DND-41 (cell line): ENCODE measurements at regions not wholly inside any gene's neighbourhood (a gene's known extent, or its start where the extent isn't known, plus 50 kb on each side); places are given as distances from the start of the nearest gene placed in this dataset.

ENCODE experiments used
- EZH2 ChIP-seq: IDR thresholded peaks from 3 replicates; pipeline ENCODE4 v1.6.1; 2012; ENCODE audit warnings: borderline replicate concordance, low read depth, mild to moderate bottlenecking, moderate library complexity, low read length, inconsistent platforms; ENCODE audit not compliant: severe bottlenecking
- TF ChIP-seq, protein P1 (sequence below): IDR thresholded peaks from 2 replicates; pipeline ENCODE4 v1.5.1; 2012; ENCODE audit warnings: borderline replicate concordance, low read length, moderate library complexity, mild to moderate bottlenecking; ENCODE audit not compliant: poor library complexity, severe bottlenecking; ENCODE audit errors: extremely low read depth

- TF ChIP-seq, protein P1, sequence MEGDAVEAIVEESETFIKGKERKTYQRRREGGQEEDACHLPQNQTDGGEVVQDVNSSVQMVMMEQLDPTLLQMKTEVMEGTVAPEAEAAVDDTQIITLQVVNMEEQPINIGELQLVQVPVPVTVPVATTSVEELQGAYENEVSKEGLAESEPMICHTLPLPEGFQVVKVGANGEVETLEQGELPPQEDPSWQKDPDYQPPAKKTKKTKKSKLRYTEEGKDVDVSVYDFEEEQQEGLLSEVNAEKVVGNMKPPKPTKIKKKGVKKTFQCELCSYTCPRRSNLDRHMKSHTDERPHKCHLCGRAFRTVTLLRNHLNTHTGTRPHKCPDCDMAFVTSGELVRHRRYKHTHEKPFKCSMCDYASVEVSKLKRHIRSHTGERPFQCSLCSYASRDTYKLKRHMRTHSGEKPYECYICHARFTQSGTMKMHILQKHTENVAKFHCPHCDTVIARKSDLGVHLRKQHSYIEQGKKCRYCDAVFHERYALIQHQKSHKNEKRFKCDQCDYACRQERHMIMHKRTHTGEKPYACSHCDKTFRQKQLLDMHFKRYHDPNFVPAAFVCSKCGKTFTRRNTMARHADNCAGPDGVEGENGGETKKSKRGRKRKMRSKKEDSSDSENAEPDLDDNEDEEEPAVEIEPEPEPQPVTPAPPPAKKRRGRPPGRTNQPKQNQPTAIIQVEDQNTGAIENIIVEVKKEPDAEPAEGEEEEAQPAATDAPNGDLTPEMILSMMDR = no peak
- TF ChIP-seq EZH2 = no peak
These were observed 61.4 kb upstream of the TOX2 start for GRCh38 chr20:43853174-43853803.
